GM18867 (cell line): ENCODE measurements at regions not wholly inside any gene's neighbourhood (a gene's known extent, or its start where the extent isn't known, plus 50 kb on each side); places are given as distances from the start of the nearest gene placed in this dataset.
"Not testable (repeated sequence)": the region's sequence is repeated elsewhere in the genome, so short reads cannot be mapped to it uniquely, and the experiment has no call there.

Experiments used
- ATAC-seq: cut with Tn5 transposase; IDR thresholded peaks from one replicate; pipeline ENCODE4 v1.9.1; 2021; ENCODE audit warnings: mild to moderate bottlenecking, moderate library complexity; ENCODE audit not compliant: unreplicated experiment

DNA sequence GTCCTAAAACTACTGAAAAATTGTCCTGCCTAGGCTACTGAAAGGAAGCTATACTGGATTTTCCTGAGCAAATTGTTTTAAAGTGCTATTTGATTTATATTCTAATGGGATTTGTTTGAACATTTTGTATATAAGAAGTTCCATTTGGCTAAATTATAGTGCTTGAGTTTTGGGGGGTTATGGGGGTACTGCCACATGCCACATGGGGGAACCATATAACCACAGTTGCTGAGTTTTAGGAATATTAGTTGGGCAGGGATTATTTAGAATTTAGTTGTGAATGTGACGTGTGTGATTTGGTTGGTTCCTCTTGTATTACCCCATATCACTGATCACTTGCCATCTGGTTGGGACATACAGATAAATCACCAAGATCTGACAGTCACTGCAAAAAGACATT lies 224.5 kb upstream of the TAPT1 start:
- ATAC-seq: no peak

DNA sequence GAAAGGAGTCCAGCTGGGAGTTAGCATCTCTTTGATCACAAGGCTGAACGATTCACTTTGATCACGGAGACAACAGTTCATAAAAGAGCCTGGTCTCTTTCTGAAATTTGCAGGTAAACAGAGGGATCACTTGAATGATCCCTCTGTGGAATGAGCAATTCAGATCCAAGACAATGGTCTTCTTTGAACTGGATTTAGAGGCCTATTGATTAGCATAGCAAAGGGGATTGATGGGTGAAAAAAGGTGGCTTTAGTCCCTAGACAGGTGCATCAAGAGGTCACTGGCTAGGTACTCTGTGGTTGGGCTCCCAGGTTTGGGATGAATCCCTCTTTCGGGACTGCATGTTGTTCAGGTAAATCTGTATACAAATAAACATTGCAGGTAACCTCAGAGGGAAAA lies 223.8 kb upstream of the TAPT1 start:
- ATAC-seq: no peak

GRCh38 chr4:16449406-16449805 lies 223.1 kb upstream of the TAPT1 start:
- no peak for ATAC-seq

DNA sequence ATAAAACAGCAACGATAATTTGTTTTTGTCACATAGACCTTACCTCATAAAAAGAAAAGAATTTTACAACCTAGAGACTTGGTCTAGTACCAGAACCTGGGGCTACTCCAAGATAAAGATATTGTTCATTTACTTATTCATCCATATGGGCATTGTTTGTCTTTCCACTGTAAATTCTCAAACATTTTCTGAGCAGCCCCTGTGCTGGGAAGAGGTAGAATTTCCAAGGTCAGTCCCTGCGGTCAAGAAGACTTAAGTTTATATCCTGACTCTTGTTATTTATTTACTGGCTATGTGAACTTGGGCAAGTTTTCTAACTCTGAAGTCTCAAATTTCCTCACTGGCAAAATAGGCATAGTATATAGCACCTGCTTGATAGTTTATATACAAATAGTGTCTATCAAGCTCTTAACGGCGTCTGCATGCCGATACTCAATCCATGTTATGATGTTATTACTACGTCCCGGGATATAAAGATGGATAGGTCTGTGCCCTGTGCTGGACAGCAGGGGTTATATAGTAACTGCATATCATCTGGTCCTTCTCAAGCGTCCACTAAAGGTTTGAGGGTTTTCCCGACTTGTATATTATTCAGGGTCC lies 222.1 kb upstream of the TAPT1 start:
- no peak for ATAC-seq

GRCh38 chr4:16443504-16444088 lies 217.3 kb upstream of the TAPT1 start:
- ATAC-seq: peak; percentile 83

- no peak for ATAC-seq
Measured at GRCh38 chr4:16442296-16442695, 216.0 kb upstream of the TAPT1 start.

GRCh38 chr4:16439768-16440167 lies 213.5 kb upstream of the TAPT1 start:
- no peak for ATAC-seq

GRCh38 chr4:16438986-16439385 lies 212.7 kb upstream of the TAPT1 start:
- no peak for ATAC-seq

GRCh38 chr4:16437836-16438235 lies 211.6 kb upstream of the TAPT1 start:
- no peak for ATAC-seq

DNA sequence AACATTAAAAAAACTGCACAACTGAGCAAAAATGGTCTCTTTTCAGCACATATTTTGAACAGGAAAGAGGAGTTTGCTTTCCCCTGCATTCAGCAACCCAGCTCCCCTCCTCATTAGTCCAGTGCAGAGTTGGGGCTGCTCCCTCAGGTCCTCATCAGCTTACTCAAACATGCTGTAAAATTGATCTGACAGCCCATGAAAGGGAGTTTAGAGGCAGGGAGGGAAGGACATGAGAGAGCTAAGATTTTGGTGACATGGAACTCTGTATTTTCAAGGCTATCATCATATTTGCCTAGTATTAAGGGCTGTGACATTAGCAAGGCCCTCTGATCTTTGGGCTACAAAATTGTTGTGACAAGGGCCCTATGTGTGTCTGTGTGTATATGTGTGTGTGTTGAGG lies 205.6 kb upstream of the TAPT1 start:
- ATAC-seq: no peak

- no peak for ATAC-seq
Measured at GRCh38 chr4:16418814-16419213, 192.5 kb upstream of the TAPT1 start.

- no peak for ATAC-seq
Measured at GRCh38 chr4:16417198-16417597, 190.9 kb upstream of the TAPT1 start.

GRCh38 chr4:16416601-16417000 lies 190.3 kb upstream of the TAPT1 start:
- ATAC-seq: no peak

DNA sequence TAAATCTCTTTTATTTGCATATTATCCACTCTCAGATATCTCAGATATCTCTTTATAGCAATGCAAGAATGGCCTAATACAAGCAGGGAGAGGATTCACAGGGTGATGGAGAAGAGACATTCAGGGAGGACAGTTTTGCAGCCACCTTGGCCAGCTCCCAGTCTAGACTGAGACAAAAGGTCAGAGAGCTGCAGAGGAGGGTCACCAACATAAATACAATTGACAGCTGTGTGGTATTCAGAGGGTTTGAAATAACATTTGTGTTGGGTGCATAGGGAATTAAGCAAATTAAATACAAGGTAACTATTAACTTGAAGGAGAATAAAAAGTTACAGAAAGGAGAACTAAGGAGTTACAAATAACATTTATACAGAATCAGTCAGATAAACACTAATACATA lies 189.5 kb upstream of the TAPT1 start:
- ATAC-seq: no peak

DNA sequence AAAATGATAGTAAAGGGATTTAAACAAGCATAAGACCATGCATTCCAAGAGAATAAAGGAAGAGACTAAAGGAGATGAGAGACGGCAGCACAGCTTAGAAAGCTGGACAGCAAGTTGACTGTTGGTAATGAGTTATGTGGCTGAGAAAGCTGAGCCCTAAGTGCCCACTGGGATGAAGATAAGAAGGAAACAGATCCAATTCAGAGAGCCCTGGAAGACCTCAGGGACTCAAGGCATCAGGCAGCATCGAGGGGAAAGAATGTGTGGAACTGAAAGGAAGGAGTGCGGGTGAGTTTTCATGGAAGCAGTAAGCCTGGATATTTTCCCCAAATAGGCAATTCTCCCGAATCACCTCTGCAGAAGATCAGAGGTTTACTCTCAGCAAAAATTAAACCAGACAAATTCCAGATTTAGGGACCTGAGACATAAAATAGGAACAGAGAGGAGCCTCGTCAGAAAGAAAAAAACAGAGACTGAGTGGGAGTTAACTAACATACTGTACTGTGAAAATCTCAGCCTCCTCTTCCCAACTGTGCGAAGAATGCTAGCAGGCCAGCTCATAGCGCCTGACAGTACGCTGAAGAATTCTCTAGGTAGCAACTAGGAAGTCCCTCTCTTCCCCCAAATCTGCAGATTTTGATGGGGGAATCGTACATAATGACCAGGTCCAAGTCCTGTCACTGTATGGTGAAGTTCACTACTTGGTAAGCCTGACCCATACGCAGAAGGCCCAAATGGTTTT lies 187.7 kb upstream of the TAPT1 start:
- no peak for ATAC-seq

- ATAC-seq: no peak
Measured at GRCh38 chr4:16411501-16412085, 185.3 kb upstream of the TAPT1 start.

- not testable (repeated sequence) for ATAC-seq
Measured at GRCh38 chr4:16393216-16393615, 166.9 kb upstream of the TAPT1 start.

DNA sequence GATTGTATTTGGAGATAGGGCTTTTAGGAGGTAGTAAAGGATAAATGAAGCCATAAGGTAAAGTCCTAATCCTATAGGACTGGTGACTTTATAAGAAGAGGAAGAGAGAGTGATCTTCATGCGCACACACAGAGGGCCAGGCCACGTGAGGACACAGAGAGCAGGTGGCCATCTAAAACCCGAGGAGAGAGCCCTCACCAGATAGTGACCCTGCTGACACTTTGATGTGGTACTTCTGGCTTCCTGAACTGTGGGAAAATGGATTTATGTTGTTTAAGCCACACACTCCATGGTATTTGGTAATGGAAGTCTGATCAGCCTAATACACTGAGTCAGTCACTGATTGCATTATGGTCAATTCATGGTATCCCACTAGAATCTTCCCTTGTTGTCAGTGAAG lies 164.9 kb upstream of the TAPT1 start:
- ATAC-seq: no peak

DNA sequence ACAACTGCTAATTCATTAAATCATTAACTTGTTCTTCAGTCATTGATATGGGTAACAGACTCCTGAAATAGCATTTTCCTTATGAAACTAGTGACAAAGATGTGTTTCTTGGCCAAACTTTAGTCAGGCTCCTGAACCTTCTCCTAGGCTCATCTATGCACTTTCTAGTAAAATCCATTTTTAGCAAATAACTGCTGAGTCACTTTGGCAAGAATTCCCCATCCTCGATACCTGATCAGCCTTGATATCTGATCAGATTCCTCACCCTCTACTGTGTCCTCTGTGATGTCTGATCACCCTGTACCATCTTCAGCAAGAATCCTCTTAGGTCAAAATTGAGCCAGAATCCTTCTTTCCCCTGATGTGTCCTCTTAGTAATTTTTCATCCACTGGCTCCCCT lies 161.2 kb upstream of the TAPT1 start:
- ATAC-seq: no peak

- no peak for ATAC-seq
Measured at GRCh38 chr4:16386711-16387320, 160.5 kb upstream of the TAPT1 start.

DNA sequence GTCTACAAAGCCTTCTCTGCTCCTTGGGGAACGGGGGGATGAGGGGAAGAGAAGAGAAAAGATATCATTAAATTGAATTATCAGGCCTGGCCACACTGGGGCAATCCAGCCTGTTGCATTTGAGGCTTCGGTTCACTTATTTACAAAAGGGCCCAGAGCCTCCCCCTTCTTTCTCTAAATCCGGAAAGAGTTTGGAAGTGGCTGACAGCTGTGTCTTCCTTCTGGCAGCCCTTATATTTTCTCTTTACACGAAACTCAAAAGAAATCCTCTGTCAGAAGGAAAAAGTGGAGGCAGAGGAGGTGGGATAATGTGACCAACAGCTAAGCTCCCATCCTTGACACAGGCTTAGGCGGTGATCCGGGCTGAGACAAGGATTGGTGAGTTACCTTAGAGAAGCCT lies 158.3 kb upstream of the TAPT1 start:
- no peak for ATAC-seq

- ATAC-seq: no peak
Measured at GRCh38 chr4:16382571-16382970, 156.3 kb upstream of the TAPT1 start.
